HepG2 (cell line): ENCODE measurements at regions not wholly inside any gene's neighbourhood (a gene's known extent, or its start where the extent isn't known, plus 50 kb on each side); places are given as distances from the start of the nearest gene placed in this dataset.

Experiments used
- BRCA1 ChIP-seq: sonication (generic); formaldehyde crosslinking; IDR thresholded peaks from 2 replicates; pipeline ENCODE4 v1.4.0; 2020; ENCODE audit warnings: missing genetic modification reagents
- CBX1 ChIP-seq: IDR thresholded peaks from one replicate; pipeline ENCODE4 v1.6.1; 2016; ENCODE audit warnings: antibody characterized with exemption, low read depth
- CTCF ChIP-seq: sonication (generic); formaldehyde crosslinking; IDR thresholded peaks from 2 replicates; pipeline ENCODE4 v1.5.0; 2020; ENCODE audit warnings: mild to moderate bottlenecking, missing genetic modification reagents, moderate library complexity
- E2F5 ChIP-seq: sonication (generic); formaldehyde crosslinking; conservative IDR thresholded peaks from 2 replicates; pipeline ENCODE4 v1.4.0; 2020; ENCODE audit warnings: missing genetic modification reagents
- EZH2 ChIP-seq: conservative IDR thresholded peaks from 2 replicates; pipeline ENCODE4 v1.6.1; 2012; ENCODE audit warnings: mild to moderate bottlenecking, low read depth, low read length, moderate library complexity
- HIC2 ChIP-seq: sonication (generic); formaldehyde crosslinking; IDR thresholded peaks from 2 replicates; pipeline ENCODE4 v1.9.0; 2022; ENCODE audit warnings: low read depth, missing genetic modification reagents
- MAX ChIP-seq: IDR thresholded peaks from 2 replicates; pipeline ENCODE4 v1.6.1; 2012; ENCODE audit warnings: inconsistent platforms
- MXI1 ChIP-seq: IDR thresholded peaks from 3 replicates; pipeline ENCODE4 v1.6.1; 2012; ENCODE audit warnings: low read depth, low read length, inconsistent platforms, borderline replicate concordance
- REST ChIP-seq, 2 experiments: IDR thresholded peaks; 2 replicates each; pipeline ENCODE4 v1.6.1; 2011 to 2012; ENCODE audit warnings: low read length in 2 of 2, borderline replicate concordance in 1 of 2, low read depth in 1 of 2, mild to moderate bottlenecking in 1 of 2, moderate library complexity in 1 of 2
- TAF1 ChIP-seq: sonication (generic); formaldehyde crosslinking; IDR thresholded peaks from 2 replicates; pipeline ENCODE4 v1.4.0; 2020; ENCODE audit warnings: missing genetic modification reagents
- ZIK1 ChIP-seq: sonication (generic); formaldehyde crosslinking; IDR thresholded peaks from 2 replicates; pipeline ENCODE4 v1.5.0; 2020; ENCODE audit warnings: mild to moderate bottlenecking, low read depth, missing genetic modification reagents, borderline replicate concordance
- ZNF639 ChIP-seq: conservative IDR thresholded peaks from 2 replicates; pipeline ENCODE4 v1.6.1; 2018; ENCODE audit warnings: missing genetic modification reagents
- ZSCAN5A ChIP-seq: sonication (generic); formaldehyde crosslinking; IDR thresholded peaks from 2 replicates; pipeline ENCODE4 v1.8.0; 2022; ENCODE audit warnings: mild to moderate bottlenecking, missing genetic modification reagents, borderline replicate concordance

- no peak for TF ChIP-seq CBX1
- TF ChIP-seq ZIK1: no peak
- no peak for TF ChIP-seq BRCA1 (CRISPR knock-in tag)
- TF ChIP-seq TAF1 (CRISPR knock-in tag): no peak
- no peak for TF ChIP-seq ZSCAN5A (CRISPR knock-in tag)
- TF ChIP-seq E2F5 (CRISPR knock-in tag): no peak
- TF ChIP-seq MAX: no peak
- no peak for TF ChIP-seq EZH2
- TF ChIP-seq CTCF (CRISPR knock-in tag): no peak
- TF ChIP-seq ZNF639 (CRISPR knock-in tag): no peak
- TF ChIP-seq MXI1: no peak
- TF ChIP-seq REST (IDR thresholded peaks at IDR 0.05; ENCODE audit: borderline replicate concordance in 1 of 2, low read depth in 1 of 2, low read length in 2 of 2): no peak
- no peak for TF ChIP-seq HIC2 (CRISPR knock-in tag)
These were observed 254.4 kb upstream of the POU3F1 start for GRCh38 chr1:38301040-38301439.
